ENCODE measurements at regions not wholly inside any gene's neighbourhood (a gene's known extent, or its start where the extent isn't known, plus 50 kb on each side); places are given as distances from the start of the nearest gene placed in this dataset.
A peak's percentile ranks its signal among the peaks of the same experiment; 100 is the strongest.

GRCh38 chr13:63910511-63910910 lies 2494.9 kb upstream of the PCDH20 start:
- ATAC-seq = no peak
- no peaks in the 10 kb centered on the region for H3K27me3 Mint-ChIP-seq
- no peaks in the 10 kb centered on the region for H3K4me1 Mint-ChIP-seq
- peaks cover 9% of the 10 kb centered on the region for H3K9me3 Mint-ChIP-seq
- no peak overlapping the region for H3K4me3 Mint-ChIP-seq
- H3K27ac Mint-ChIP-seq = no peak overlapping the region
- DNase-seq = no peak
- H3K36me3 Mint-ChIP-seq (ENCODE audit: low read depth) = no peaks in the 10 kb centered on the region

GRCh38 chr13:63909726-63910375 lies 2494.2 kb upstream of the PCDH20 start:
- ATAC-seq = no peak
- H3K9me3 Mint-ChIP-seq = peaks cover 9% of the 10 kb centered on the region
- no peaks in the 10 kb centered on the region for H3K27me3 Mint-ChIP-seq
- no peak overlapping the region for H3K4me3 Mint-ChIP-seq
- no peak overlapping the region for H3K27ac Mint-ChIP-seq
- H3K4me1 Mint-ChIP-seq = no peaks in the 10 kb centered on the region
- no peak for DNase-seq
- no peaks in the 10 kb centered on the region for H3K36me3 Mint-ChIP-seq (ENCODE audit: low read depth)

- Mint-ChIP-seq H3K27ac (no peak overlapping the region), H3K9me3 (peaks cover 9% of the 10 kb centered on the region), H3K27me3 (no peaks in the 10 kb centered on the region), H3K4me3 (no peak overlapping the region), H3K36me3 (ENCODE audit: low read depth) (no peaks in the 10 kb centered on the region), H3K4me1 (no peaks in the 10 kb centered on the region)
- ATAC-seq (no peak), DNase-seq (no peak)
Measured at GRCh38 chr13:63902141-63902540, 2486.5 kb upstream of the PCDH20 start.

- H3K36me3 Mint-ChIP-seq (ENCODE audit: low read depth) = no peaks in the 10 kb centered on the region
- H3K4me1 Mint-ChIP-seq = no peaks in the 10 kb centered on the region
- no peak for ATAC-seq
- no peak for DNase-seq
- H3K27ac Mint-ChIP-seq = no peak overlapping the region
- H3K4me3 Mint-ChIP-seq = no peak overlapping the region
- no peaks in the 10 kb centered on the region for H3K27me3 Mint-ChIP-seq
- peaks cover 4% of the 10 kb centered on the region for H3K9me3 Mint-ChIP-seq
Measured at GRCh38 chr13:63901630-63902029, 2486.0 kb upstream of the PCDH20 start.

- Mint-ChIP-seq H3K36me3 (ENCODE audit: low read depth) (no peaks in the 10 kb centered on the region), H3K9me3 (peaks cover 4% of the 10 kb centered on the region), H3K27ac (no peak overlapping the region), H3K4me3 (no peak overlapping the region), H3K4me1 (no peaks in the 10 kb centered on the region), H3K27me3 (no peaks in the 10 kb centered on the region)
- ATAC-seq (no peak), DNase-seq (no peak)
Measured at GRCh38 chr13:63900406-63900805, 2484.8 kb upstream of the PCDH20 start.

DNA sequence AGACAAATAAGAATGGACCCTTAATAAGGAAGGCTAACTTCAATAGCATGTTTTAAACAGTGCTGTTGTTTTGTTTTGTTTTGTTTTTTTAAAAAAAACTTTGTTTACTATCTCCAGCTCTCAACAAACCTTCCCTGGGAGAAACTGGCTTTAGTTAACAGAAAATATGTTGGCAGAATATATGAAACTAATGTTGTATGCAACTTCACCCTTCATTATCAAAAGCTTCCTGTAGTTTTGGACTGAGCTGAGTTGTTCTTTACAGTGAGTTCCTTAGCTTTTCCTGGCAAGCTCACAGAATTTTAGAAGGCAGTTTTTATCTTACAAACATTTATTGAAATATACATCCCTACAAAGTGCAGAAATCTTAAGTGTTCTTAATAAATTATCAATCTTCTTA lies 2480.7 kb upstream of the PCDH20 start:
- Mint-ChIP-seq H3K9me3 (no peaks in the 10 kb centered on the region), H3K36me3 (ENCODE audit: low read depth) (no peaks in the 10 kb centered on the region), H3K27me3 (no peaks in the 10 kb centered on the region), H3K4me1 (no peaks in the 10 kb centered on the region), H3K4me3 (no peak overlapping the region), H3K27ac (no peak overlapping the region)
- ATAC-seq = no peak
- DNase-seq = no peak

- Mint-ChIP-seq H3K4me1 (no peaks in the 10 kb centered on the region), H3K27me3 (no peaks in the 10 kb centered on the region), H3K4me3 (no peak overlapping the region), H3K9me3 (peaks cover 10% of the 10 kb centered on the region), H3K36me3 (ENCODE audit: low read depth) (no peaks in the 10 kb centered on the region), H3K27ac (no peak overlapping the region)
- DNase-seq (no peak), ATAC-seq (no peak)
Measured at GRCh38 chr13:63882052-63882451, 2466.4 kb upstream of the PCDH20 start.

DNA sequence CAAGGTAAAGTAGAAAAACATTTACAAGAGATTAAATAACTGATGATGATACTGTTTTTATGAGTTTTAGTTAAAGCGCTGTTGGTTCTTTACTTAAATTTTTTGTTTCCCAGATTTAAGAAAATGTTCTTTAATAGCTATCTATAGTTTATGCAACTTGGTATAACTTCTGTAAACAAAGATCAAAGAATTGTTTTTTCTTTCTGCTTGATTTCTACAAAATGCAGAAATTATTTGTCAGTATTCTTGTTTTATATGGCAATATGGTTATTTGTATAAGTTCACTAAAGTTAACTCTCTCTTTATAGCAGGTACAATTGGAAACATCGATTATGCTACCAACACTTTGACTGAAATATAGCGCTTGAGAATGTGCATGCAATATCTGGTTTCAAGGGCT lies 2465.1 kb upstream of the PCDH20 start:
- no peak overlapping the region for H3K27ac Mint-ChIP-seq
- H3K4me1 Mint-ChIP-seq = no peaks in the 10 kb centered on the region
- H3K9me3 Mint-ChIP-seq = peaks cover 10% of the 10 kb centered on the region
- H3K27me3 Mint-ChIP-seq = no peaks in the 10 kb centered on the region
- no peak overlapping the region for H3K4me3 Mint-ChIP-seq
- no peak for ATAC-seq
- no peak for DNase-seq
- no peaks in the 10 kb centered on the region for H3K36me3 Mint-ChIP-seq (ENCODE audit: low read depth)

- DNase-seq (no peak), ATAC-seq (no peak)
- H3K4me3 Mint-ChIP-seq = no peak overlapping the region
- no peaks in the 10 kb centered on the region for H3K4me1 Mint-ChIP-seq
- no peaks in the 10 kb centered on the region for H3K27me3 Mint-ChIP-seq
- no peak overlapping the region for H3K27ac Mint-ChIP-seq
- no peaks in the 10 kb centered on the region for H3K36me3 Mint-ChIP-seq (ENCODE audit: low read depth)
- H3K9me3 Mint-ChIP-seq = peaks cover 9% of the 10 kb centered on the region
Measured at GRCh38 chr13:63873936-63874335, 2458.3 kb upstream of the PCDH20 start.

GRCh38 chr13:63864171-63864902 lies 2448.7 kb upstream of the PCDH20 start:
- no peaks in the 10 kb centered on the region for H3K27me3 Mint-ChIP-seq
- DNase-seq = no peak
- peaks cover 10% of the 10 kb centered on the region for H3K9me3 Mint-ChIP-seq
- no peak overlapping the region for H3K4me3 Mint-ChIP-seq
- no peaks in the 10 kb centered on the region for H3K36me3 Mint-ChIP-seq (ENCODE audit: low read depth)
- no peak overlapping the region for H3K27ac Mint-ChIP-seq
- no peaks in the 10 kb centered on the region for H3K4me1 Mint-ChIP-seq
- no peak for ATAC-seq

DNA sequence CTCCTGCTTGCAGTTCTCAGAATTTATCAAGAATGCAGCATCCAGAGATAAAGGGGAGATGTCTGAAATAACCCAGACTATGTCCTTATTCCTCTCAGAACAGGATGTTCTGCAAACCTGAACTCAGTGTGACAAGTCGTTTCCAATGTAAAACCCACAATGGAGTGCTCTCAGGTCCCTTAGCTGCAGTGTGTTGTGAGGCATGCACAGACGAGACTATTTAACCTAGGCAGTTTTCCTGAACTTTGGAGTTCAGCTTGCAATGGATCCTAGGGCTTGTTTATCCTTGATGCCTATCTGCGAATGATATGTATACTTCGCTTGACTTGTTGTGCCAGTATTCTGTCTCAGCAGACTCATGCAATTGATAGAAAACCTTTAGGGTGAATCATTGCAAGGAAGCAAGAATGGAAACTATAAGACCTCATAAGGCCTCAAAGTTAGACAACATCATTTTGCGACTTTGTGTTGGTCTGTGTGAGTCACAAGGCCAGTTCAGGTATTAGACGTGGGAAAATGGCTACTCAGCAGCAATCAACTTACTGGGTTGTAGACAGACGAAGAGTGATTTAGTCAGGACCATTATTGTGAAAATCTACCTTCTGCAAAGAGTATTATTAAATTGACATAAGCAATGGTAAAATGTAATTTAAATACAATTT lies 2439.9 kb upstream of the PCDH20 start:
- ATAC-seq (peak; percentile 43), DNase-seq (no peak)
- Mint-ChIP-seq H3K27ac (no peak overlapping the region), H3K27me3 (no peaks in the 10 kb centered on the region), H3K4me1 (no peaks in the 10 kb centered on the region), H3K9me3 (no peaks in the 10 kb centered on the region), H3K4me3 (no peak overlapping the region), H3K36me3 (ENCODE audit: low read depth) (no peaks in the 10 kb centered on the region)

DNA sequence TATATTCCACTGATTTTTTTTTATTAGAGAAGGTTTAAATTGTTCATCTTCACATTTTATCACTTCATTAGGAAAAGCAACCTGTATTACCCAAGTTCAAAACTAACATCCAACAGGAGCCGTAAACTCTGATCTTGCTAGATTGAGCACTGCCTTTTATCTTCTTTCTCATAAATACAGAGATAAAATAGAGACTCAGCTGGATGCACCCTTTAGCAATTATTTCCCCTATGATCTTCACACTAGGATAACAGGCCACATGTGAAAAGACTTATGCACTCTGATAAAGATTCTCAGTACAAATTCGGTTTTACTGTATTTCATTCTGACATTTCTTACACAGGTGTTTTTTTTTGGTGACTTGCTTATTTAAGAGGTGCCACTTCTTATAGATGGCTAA lies 2438.2 kb upstream of the PCDH20 start:
- H3K27me3 Mint-ChIP-seq = no peaks in the 10 kb centered on the region
- H3K36me3 Mint-ChIP-seq (ENCODE audit: low read depth) = no peaks in the 10 kb centered on the region
- no peak overlapping the region for H3K27ac Mint-ChIP-seq
- H3K4me3 Mint-ChIP-seq = no peak overlapping the region
- no peak for DNase-seq
- no peaks in the 10 kb centered on the region for H3K9me3 Mint-ChIP-seq
- H3K4me1 Mint-ChIP-seq = no peaks in the 10 kb centered on the region
- ATAC-seq = no peak

- H3K9me3 Mint-ChIP-seq = peaks cover 4% of the 10 kb centered on the region
- no peak for DNase-seq
- no peak for ATAC-seq
- no peak overlapping the region for H3K4me3 Mint-ChIP-seq
- H3K27ac Mint-ChIP-seq = no peak overlapping the region
- no peaks in the 10 kb centered on the region for H3K4me1 Mint-ChIP-seq
- no peaks in the 10 kb centered on the region for H3K36me3 Mint-ChIP-seq (ENCODE audit: low read depth)
- no peaks in the 10 kb centered on the region for H3K27me3 Mint-ChIP-seq
Measured at GRCh38 chr13:63851526-63851925, 2435.9 kb upstream of the PCDH20 start.

DNA sequence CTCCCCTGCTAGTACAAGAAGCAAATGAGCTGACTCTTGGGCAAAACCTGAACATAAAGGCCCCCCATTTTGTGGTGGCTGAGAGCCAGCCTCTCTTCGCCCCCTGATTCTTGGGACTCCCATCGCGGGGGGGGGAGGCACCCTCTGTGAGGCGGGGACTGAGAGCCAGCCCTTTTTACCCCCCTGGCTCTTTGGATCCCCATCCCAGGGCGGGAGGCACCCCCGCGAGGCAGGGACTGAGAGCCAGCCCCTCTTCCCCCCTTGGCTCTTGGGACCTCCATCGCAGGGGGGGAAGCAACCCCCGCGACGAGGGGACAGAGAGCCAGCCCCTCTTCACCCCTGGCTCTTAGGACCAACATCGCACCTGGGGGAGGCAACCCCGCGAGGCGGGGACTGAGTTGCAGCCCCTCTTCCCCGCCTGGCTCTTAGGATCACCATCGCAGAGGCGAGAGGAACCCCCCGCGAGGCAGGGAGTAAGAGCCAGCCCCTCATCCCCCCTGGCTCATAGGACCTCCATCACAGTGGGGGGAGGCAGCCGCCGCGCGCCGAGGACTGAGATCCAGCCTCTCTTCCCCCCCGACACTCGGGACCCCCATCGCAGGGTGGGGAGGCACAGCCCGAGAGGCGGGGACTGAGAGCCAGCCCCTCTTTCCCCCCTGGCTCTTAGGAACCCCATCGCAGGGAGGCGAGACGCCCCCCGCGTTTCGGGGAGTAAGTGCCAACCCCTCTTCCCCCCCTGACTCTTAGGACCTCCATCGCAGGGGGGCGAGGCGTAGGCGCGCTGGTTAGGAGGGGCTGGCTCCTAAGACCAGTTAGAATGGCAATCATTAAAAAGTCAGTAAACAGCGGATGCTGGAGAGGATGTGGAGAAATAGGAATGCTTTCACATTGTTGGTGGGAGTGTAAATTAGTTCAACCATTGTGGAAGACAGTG lies 2428.4 kb upstream of the PCDH20 start:
- no peak for DNase-seq
- no peak for ATAC-seq
- H3K36me3 Mint-ChIP-seq (ENCODE audit: low read depth) = no peaks in the 10 kb centered on the region
- H3K4me1 Mint-ChIP-seq = no peaks in the 10 kb centered on the region
- H3K9me3 Mint-ChIP-seq = peaks cover 4% of the 10 kb centered on the region
- H3K27ac Mint-ChIP-seq = no peak overlapping the region
- H3K27me3 Mint-ChIP-seq = no peaks in the 10 kb centered on the region
- no peak overlapping the region for H3K4me3 Mint-ChIP-seq
